ENCODE measurements at regions not wholly inside any gene's neighbourhood (a gene's known extent, or its start where the extent isn't known, plus 50 kb on each side); places are given as distances from the start of the nearest gene placed in this dataset.
"Not testable (repeated sequence)": the region's sequence is repeated elsewhere in the genome, so short reads cannot be mapped to it uniquely, and the experiment has no call there.

DNA sequence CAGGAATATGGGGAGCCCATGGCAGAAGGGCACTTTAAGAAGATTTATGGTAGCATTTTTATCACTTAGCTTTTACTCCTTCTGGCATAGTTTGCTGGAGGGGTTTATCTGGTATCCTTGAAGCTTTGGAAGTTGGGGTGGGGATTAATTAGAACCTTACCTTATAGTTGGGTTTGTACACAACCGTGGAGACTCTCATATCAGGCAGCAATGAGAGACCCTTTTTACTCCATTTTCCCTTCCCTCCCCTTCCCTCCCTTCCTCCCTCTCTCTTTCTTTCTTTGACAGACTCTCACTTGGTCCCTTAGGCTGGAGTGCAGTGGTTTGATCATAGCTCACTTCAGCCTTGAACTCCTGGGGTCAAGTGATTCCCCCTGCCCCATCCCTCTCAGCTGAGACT is 465.8 kb upstream of the PODXL start:
- Histone ChIP-seq H3K9me3 (ENCODE audit: control insufficient read depth in 2 of 2, insufficient read depth in 1 of 2, low read length in 1 of 2) (no peaks in the 10 kb centered on the region), H3K4me1 (ENCODE audit: control insufficient read depth in 2 of 2, insufficient read depth in 2 of 2, low read length in 2 of 2) (no peaks in the 10 kb centered on the region), H3K36me3 (ENCODE audit: control insufficient read depth in 2 of 2, insufficient read depth in 2 of 2, low read length in 1 of 2) (no peaks in the 10 kb centered on the region), H3K4me3 (ENCODE audit: low read length in 2 of 2) (no peak overlapping the region), H3K27ac (ENCODE audit: low read depth in 1 of 2, low read length in 1 of 2) (no peak overlapping the region), H3K27me3 (ENCODE audit: control insufficient read depth in 2 of 2, insufficient read depth in 1 of 2, low read length in 1 of 2) (no peaks in the 10 kb centered on the region)
- no peak for DNase-seq (ENCODE audit: low read depth in 6 of 9, low spot score in 9 of 9)
- 100% methylated on average over 1 of the region's 1 CpG for WGBS

DNA sequence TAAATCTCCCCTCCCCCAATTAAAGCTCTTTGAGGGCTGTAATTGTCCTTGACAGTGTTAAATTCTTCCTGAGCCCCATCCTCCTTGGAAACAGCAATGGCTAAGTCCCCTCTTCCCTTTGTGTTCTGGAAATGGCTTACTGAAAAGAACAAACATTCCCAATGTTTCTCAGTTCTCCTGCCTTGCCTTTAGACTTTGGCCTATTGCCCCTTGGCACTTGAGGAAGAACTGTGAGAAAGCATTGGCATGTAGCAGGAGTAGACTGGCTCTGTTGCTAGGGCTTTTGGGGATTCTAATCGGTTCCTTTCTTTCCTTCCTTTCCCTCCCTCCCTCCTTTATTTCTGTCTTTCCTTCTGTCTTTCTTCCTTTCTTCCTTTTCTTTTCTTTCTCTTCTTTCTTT is 463.3 kb upstream of the PODXL start:
- Histone ChIP-seq H3K4me1 (ENCODE audit: control insufficient read depth in 2 of 2, insufficient read depth in 2 of 2, low read length in 2 of 2) (no peaks in the 10 kb centered on the region), H3K27ac (ENCODE audit: low read depth in 1 of 2, low read length in 1 of 2) (no peak overlapping the region), H3K27me3 (ENCODE audit: control insufficient read depth in 2 of 2, insufficient read depth in 1 of 2, low read length in 1 of 2) (no peaks in the 10 kb centered on the region), H3K9me3 (ENCODE audit: control insufficient read depth in 2 of 2, insufficient read depth in 1 of 2, low read length in 1 of 2) (no peaks in the 10 kb centered on the region), H3K36me3 (ENCODE audit: control insufficient read depth in 2 of 2, insufficient read depth in 2 of 2, low read length in 1 of 2) (no peaks in the 10 kb centered on the region), H3K4me3 (ENCODE audit: low read length in 2 of 2) (no peak overlapping the region)
- DNase-seq (ENCODE audit: low read depth in 6 of 9, low spot score in 9 of 9) = no peak
- 88% methylated on average over 1 of the region's 1 CpG for WGBS

DNA sequence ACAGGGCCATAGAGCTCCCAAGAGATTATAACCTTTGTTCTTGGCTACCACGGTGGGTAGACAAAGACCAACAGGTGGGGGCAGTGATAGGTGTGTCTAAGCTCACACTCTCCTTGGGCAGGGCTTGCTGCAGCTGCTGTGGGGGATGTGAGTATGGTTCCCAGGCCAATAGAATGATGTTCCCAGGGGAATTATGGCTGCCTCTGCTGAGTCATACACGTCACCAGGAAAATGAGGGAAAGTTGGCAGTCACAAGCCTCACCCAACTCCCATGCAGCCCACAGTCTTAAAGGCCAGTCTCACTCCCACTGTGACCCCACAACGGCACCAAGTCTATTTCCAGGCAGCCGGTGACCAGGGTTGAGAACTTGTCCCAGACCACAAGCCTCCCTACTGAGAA is 453.4 kb upstream of the PODXL start:
- H3K27me3 ChIP-seq (ENCODE audit: control insufficient read depth in 2 of 2, insufficient read depth in 1 of 2, low read length in 1 of 2) = no peaks in the 10 kb centered on the region
- WGBS = 96% methylated on average over 4 of the region's 4 CpGs
- DNase-seq (ENCODE audit: low read depth in 6 of 9, low spot score in 9 of 9) = no peak

DNA sequence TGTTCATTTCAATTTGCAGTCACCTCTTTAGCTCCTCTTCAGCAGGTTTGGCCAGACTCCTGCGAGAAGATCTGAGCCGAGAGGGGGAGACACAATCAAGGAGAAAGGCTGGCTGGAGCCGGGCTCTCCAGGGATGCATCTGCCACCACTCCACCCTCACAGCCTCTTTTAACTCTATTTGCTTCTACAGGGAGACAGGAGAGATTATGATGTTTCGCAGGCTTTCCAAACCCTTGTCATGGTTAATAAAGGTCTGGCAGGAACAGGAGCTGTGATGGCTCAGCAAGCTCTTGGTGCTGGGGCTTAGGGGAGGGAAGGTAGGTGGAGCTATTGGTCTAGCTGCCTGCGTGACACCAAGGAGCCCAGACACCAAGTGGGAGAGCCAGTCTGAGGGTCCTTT is 448.1 kb upstream of the PODXL start:
- no peak for DNase-seq (ENCODE audit: low read depth in 6 of 9, low spot score in 9 of 9)
- 76% methylated on average over 5 of the region's 5 CpGs for WGBS
- no peak overlapping the region for H3K27ac ChIP-seq (ENCODE audit: low read depth in 1 of 2, low read length in 1 of 2)

More for the DNA sequence above, 453.4 kb upstream of the PODXL start:
- Histone ChIP-seq H3K36me3 (ENCODE audit: control insufficient read depth in 2 of 2, insufficient read depth in 2 of 2, low read length in 1 of 2) (no peaks in the 10 kb centered on the region), H3K27ac (ENCODE audit: low read depth in 1 of 2, low read length in 1 of 2) (no peak overlapping the region), H3K9me3 (ENCODE audit: control insufficient read depth in 2 of 2, insufficient read depth in 1 of 2, low read length in 1 of 2) (peaks cover 0 to 4% of the 10 kb centered on the region in 2 donors), H3K4me3 (ENCODE audit: low read length in 2 of 2) (no peak overlapping the region), H3K4me1 (ENCODE audit: control insufficient read depth in 2 of 2, insufficient read depth in 2 of 2, low read length in 2 of 2) (no peaks in the 10 kb centered on the region)

DNA sequence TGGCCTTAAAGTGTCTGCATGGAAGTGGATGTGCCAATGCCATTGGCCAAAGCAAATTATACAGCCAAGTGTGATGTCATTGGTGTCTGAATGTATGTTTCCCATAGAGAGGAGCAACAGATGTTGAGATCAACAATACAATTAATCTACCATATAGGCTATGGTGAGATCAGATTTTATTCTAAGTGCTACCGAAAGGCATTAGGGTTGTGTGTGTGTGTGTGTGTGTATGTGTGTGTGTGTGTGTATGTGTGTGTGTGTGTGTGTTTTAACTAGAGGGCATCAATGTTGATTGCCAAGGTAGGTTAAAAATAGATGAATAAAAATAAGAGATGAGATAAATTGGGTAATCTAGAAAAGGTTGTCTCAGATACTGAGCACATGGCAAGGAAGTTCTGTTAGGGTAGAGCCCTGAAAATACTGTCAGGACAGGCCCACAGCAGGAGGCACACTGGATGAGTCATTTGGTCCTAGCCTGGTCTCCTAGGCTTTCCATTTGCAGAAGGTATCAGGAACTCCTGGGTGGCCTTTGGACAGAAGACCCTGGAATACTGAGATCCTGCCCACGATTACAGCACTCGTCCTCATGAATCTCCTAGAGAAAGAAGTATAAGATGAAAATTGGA is 446.0 kb upstream of the PODXL start:
- no peak overlapping the region for H3K27ac ChIP-seq (ENCODE audit: low read depth in 1 of 2, low read length in 1 of 2)
- H3K36me3 ChIP-seq (ENCODE audit: control insufficient read depth in 2 of 2, insufficient read depth in 2 of 2, low read length in 1 of 2) = no peaks in the 10 kb centered on the region
- no peaks in the 10 kb centered on the region for H3K9me3 ChIP-seq (ENCODE audit: control insufficient read depth in 2 of 2, insufficient read depth in 1 of 2, low read length in 1 of 2)
- H3K4me3 ChIP-seq (ENCODE audit: low read length in 2 of 2) = no peak overlapping the region
- DNase-seq (ENCODE audit: low read depth in 6 of 9, low spot score in 9 of 9) = no peak
- 97% methylated on average over 3 of the region's 3 CpGs for WGBS
- H3K27me3 ChIP-seq (ENCODE audit: control insufficient read depth in 2 of 2, insufficient read depth in 1 of 2, low read length in 1 of 2) = no peaks in the 10 kb centered on the region
- no peaks in the 10 kb centered on the region for H3K4me1 ChIP-seq (ENCODE audit: control insufficient read depth in 2 of 2, insufficient read depth in 2 of 2, low read length in 2 of 2)

More for the DNA sequence above, 448.1 kb upstream of the PODXL start:
- no peaks in the 10 kb centered on the region for H3K9me3 ChIP-seq (ENCODE audit: control insufficient read depth in 2 of 2, insufficient read depth in 1 of 2, low read length in 1 of 2)
- H3K27me3 ChIP-seq (ENCODE audit: control insufficient read depth in 2 of 2, insufficient read depth in 1 of 2, low read length in 1 of 2) = no peaks in the 10 kb centered on the region
- no peaks in the 10 kb centered on the region for H3K4me1 ChIP-seq (ENCODE audit: control insufficient read depth in 2 of 2, insufficient read depth in 2 of 2, low read length in 2 of 2)
- no peak overlapping the region for H3K4me3 ChIP-seq (ENCODE audit: low read length in 2 of 2)
- no peaks in the 10 kb centered on the region for H3K36me3 ChIP-seq (ENCODE audit: control insufficient read depth in 2 of 2, insufficient read depth in 2 of 2, low read length in 1 of 2)

DNA sequence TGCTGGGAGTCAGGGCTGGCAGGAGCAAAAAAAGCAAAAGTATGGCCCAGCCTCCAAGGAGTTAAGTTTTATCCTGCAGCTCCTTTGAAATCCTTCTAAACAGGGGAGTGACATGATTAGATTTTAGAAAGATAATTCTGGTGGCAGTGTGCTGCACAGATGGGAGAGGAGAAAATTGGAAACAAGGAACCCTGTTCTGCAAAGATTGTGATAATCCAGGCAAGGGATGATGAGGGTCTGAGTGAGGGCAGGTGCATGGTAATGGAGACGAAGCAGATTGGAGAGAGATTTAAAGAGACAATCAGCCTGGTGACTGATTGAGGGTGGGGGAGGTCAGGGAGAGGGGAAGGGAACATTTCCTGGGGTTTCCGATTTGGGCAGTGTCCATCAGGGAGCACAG is 444.7 kb upstream of the PODXL start:
- Histone ChIP-seq H3K9me3 (ENCODE audit: control insufficient read depth in 2 of 2, insufficient read depth in 1 of 2, low read length in 1 of 2) (no peaks in the 10 kb centered on the region), H3K4me3 (ENCODE audit: low read length in 2 of 2) (no peak overlapping the region), H3K36me3 (ENCODE audit: control insufficient read depth in 2 of 2, insufficient read depth in 2 of 2, low read length in 1 of 2) (no peaks in the 10 kb centered on the region), H3K27ac (ENCODE audit: low read depth in 1 of 2, low read length in 1 of 2) (no peak overlapping the region), H3K4me1 (ENCODE audit: control insufficient read depth in 2 of 2, insufficient read depth in 2 of 2, low read length in 2 of 2) (no peaks in the 10 kb centered on the region), H3K27me3 (ENCODE audit: control insufficient read depth in 2 of 2, insufficient read depth in 1 of 2, low read length in 1 of 2) (no peaks in the 10 kb centered on the region)
- 37% methylated on average over 2 of the region's 2 CpGs for WGBS
- DNase-seq (ENCODE audit: low read depth in 6 of 9, low spot score in 9 of 9) = no peak

DNA sequence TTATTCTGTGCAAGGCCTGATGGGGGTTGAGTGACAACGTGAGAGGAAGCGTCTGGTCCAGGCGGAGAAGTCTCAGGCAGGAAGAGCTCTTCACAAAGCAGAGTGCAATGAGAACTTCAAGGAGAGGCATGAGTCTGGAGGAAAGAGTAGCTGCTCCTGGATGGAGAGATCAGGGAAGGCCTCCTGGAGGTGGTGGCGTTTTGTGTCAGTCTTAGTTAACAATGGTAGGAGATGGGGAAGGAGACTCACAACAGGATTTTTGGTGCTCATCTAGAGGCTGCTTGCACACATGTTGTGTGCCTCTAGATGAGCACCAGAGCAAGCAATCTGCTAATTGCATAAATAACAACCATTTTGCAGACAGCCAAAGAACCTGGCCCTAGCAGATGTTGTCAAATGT is 442.8 kb upstream of the PODXL start:
- 73% methylated on average over 4 of the region's 4 CpGs for WGBS
- H3K9me3 ChIP-seq (ENCODE audit: control insufficient read depth in 2 of 2, insufficient read depth in 1 of 2, low read length in 1 of 2) = no peaks in the 10 kb centered on the region
- no peak overlapping the region for H3K4me3 ChIP-seq (ENCODE audit: low read length in 2 of 2)
- no peaks in the 10 kb centered on the region for H3K36me3 ChIP-seq (ENCODE audit: control insufficient read depth in 2 of 2, insufficient read depth in 2 of 2, low read length in 1 of 2)
- no peaks in the 10 kb centered on the region for H3K27me3 ChIP-seq (ENCODE audit: control insufficient read depth in 2 of 2, insufficient read depth in 1 of 2, low read length in 1 of 2)
- no peak overlapping the region for H3K27ac ChIP-seq (ENCODE audit: low read depth in 1 of 2, low read length in 1 of 2)
- H3K4me1 ChIP-seq (ENCODE audit: control insufficient read depth in 2 of 2, insufficient read depth in 2 of 2, low read length in 2 of 2) = no peaks in the 10 kb centered on the region
- DNase-seq (ENCODE audit: low read depth in 6 of 9, low spot score in 9 of 9) = no peak

DNA sequence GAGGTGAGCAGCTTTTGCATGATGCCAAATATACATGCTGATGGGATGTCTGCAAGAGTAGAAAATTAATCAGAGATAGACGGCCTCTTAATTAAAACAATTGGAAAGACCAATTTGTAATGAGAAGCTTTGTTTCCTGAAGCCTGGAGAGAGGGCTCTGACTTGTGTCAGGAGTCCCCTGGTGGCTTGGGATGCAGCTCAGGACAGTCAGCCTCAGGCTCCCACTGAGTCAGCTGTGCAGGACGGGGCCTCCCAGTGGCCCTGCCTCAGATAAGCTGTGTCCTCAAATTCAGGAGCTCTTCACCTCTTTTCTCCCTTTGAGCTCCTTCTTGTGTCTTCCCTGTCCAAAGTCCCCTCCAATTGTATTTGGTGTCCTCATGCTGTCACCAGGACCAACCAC is 438.9 kb upstream of the PODXL start:
- 77% methylated on average over 2 of the region's 2 CpGs for WGBS
- Histone ChIP-seq H3K9me3 (ENCODE audit: control insufficient read depth in 2 of 2, insufficient read depth in 1 of 2, low read length in 1 of 2) (no peaks in the 10 kb centered on the region), H3K36me3 (ENCODE audit: control insufficient read depth in 2 of 2, insufficient read depth in 2 of 2, low read length in 1 of 2) (no peaks in the 10 kb centered on the region), H3K27me3 (ENCODE audit: control insufficient read depth in 2 of 2, insufficient read depth in 1 of 2, low read length in 1 of 2) (no peaks in the 10 kb centered on the region), H3K27ac (ENCODE audit: low read depth in 1 of 2, low read length in 1 of 2) (no peak overlapping the region), H3K4me3 (ENCODE audit: low read length in 2 of 2) (no peak overlapping the region), H3K4me1 (ENCODE audit: control insufficient read depth in 2 of 2, insufficient read depth in 2 of 2, low read length in 2 of 2) (no peaks in the 10 kb centered on the region)
- DNase-seq (ENCODE audit: low read depth in 6 of 9, low spot score in 9 of 9) = no peak

DNA sequence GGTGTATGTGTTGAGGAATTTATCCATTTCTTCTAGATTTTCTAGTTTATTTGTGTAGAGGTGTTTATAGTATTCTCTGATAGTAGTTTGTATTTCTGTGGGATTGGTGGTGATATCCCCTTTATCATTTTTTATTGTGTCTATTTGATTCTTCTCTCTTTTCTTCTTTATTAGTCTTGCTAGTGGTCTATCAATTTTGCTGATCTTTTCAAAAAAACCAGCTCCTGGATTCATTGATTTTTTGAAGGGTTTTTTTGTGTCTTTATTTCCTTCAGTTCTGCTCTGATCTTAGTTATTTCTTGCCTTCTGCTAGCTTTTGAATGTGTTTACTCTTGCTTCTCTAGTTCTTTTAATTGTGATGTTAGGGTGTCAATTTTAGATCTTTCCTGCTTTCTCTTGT is 424.6 kb upstream of the PODXL start:
- H3K36me3 ChIP-seq (ENCODE audit: control insufficient read depth in 2 of 2, insufficient read depth in 2 of 2, low read length in 1 of 2); H3K27me3 ChIP-seq (ENCODE audit: control insufficient read depth in 2 of 2, insufficient read depth in 1 of 2, low read length in 1 of 2); H3K27ac ChIP-seq (ENCODE audit: low read depth in 1 of 2, low read length in 1 of 2); H3K4me3 ChIP-seq (ENCODE audit: low read length in 2 of 2); DNase-seq (ENCODE audit: low read depth in 6 of 9, low spot score in 9 of 9); H3K9me3 ChIP-seq (ENCODE audit: control insufficient read depth in 2 of 2, insufficient read depth in 1 of 2, low read length in 1 of 2); H3K4me1 ChIP-seq (ENCODE audit: control insufficient read depth in 2 of 2, insufficient read depth in 2 of 2, low read length in 2 of 2): not testable (repeated sequence)

DNA sequence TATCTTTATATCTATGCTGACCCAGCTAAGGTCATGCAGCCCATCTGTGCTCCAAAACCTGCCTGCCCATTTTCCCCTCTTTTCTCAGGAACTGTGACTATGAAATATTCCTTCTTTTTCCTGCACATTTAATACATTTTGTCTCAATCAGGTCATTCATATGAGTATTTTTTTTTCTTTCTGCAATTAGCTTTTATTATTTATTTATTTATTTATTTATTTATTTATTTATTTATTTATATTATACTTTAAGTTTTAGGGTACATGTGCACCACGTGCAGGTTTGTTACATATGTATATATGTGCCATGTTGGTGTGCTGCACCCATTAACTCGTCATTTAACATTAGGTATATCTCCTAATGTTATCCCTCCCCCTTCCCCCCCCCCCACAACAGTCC is 421.7 kb upstream of the PODXL start:
- 88% methylated on average over 2 of the region's 2 CpGs for WGBS
- not testable (repeated sequence) for H3K27ac ChIP-seq (ENCODE audit: low read depth in 1 of 2, low read length in 1 of 2); H3K36me3 ChIP-seq (ENCODE audit: control insufficient read depth in 2 of 2, insufficient read depth in 2 of 2, low read length in 1 of 2); H3K27me3 ChIP-seq (ENCODE audit: control insufficient read depth in 2 of 2, insufficient read depth in 1 of 2, low read length in 1 of 2); H3K9me3 ChIP-seq (ENCODE audit: control insufficient read depth in 2 of 2, insufficient read depth in 1 of 2, low read length in 1 of 2); DNase-seq (ENCODE audit: low read depth in 6 of 9, low spot score in 9 of 9); H3K4me1 ChIP-seq (ENCODE audit: control insufficient read depth in 2 of 2, insufficient read depth in 2 of 2, low read length in 2 of 2); H3K4me3 ChIP-seq (ENCODE audit: low read length in 2 of 2)
